GM12865 (cell line): ENCODE measurements at regions not wholly inside any gene's neighbourhood (a gene's known extent, or its start where the extent isn't known, plus 50 kb on each side); places are given as distances from the start of the nearest gene placed in this dataset.

Source experiments
- DNase-seq: peaks from one replicate; pipeline ENCODE4 v3.0.0; 2010; ENCODE audit warnings: low read depth
- H3K4me3 ChIP-seq: 2 replicates; pipeline ENCODE4 v1.5.1; 2011; ENCODE audit warnings: mild to moderate bottlenecking, low read depth, low read length, control low read depth
- TF ChIP-seq, protein P1 (sequence below): IDR thresholded peaks from 2 replicates; pipeline ENCODE4 v1.5.1; 2011; ENCODE audit warnings: low read length, control low read depth, low read depth, inconsistent platforms; ENCODE audit not compliant: insufficient read depth; ENCODE audit errors: missing control alignments

DNA sequence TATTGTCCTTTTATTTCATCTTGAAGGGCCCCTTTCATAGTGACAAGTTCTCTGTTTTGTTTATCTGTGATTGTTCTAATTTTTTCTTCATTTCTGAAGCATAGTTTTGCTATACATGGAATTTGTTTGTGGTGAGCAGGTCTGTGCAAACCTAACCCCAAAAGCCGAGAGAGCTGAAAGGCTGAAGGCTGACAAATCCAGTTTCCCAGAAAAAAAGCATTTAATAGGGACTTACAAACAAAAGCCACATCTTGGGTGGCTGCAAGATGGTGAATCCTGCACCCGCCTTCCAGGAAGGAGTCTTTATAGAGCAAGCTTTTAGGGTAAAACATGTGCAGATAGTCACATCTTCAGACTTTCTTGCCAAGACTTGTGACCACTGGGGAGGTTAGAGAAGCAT is 473.4 kb upstream of the TRIB2 start:
- H3K4me3 ChIP-seq, result no peak overlapping the region
- TF ChIP-seq, protein P1, sequence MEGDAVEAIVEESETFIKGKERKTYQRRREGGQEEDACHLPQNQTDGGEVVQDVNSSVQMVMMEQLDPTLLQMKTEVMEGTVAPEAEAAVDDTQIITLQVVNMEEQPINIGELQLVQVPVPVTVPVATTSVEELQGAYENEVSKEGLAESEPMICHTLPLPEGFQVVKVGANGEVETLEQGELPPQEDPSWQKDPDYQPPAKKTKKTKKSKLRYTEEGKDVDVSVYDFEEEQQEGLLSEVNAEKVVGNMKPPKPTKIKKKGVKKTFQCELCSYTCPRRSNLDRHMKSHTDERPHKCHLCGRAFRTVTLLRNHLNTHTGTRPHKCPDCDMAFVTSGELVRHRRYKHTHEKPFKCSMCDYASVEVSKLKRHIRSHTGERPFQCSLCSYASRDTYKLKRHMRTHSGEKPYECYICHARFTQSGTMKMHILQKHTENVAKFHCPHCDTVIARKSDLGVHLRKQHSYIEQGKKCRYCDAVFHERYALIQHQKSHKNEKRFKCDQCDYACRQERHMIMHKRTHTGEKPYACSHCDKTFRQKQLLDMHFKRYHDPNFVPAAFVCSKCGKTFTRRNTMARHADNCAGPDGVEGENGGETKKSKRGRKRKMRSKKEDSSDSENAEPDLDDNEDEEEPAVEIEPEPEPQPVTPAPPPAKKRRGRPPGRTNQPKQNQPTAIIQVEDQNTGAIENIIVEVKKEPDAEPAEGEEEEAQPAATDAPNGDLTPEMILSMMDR, result no peak
- no peak for DNase-seq

- TF ChIP-seq, protein P1, result no peak
- DNase-seq, result no peak
- H3K4me3 ChIP-seq, result no peak overlapping the region
These were observed 472.7 kb upstream of the TRIB2 start for GRCh38 chr2:12244070-12244469.

DNA sequence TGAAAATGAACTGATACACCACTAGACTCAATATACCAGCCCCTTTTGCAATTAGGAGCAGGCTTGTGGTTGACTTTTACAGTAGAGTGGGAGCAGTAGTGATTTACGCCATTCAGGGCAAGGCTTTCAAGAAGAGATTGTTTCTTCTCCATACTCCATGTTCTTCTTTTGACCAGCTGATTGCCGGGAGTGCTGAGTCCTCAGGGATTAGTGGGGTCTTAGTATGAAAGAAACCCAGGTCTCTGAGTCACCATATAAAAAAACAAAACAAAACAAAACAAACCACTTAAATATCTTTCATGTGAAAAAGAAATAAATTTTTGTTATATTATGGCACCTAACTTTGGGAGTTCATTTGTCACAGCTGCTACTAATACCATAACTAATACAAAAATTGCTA is 465.6 kb upstream of the TRIB2 start:
- H3K4me3 ChIP-seq, result no peak overlapping the region
- TF ChIP-seq, protein P1, result no peak
- no peak for DNase-seq

DNA sequence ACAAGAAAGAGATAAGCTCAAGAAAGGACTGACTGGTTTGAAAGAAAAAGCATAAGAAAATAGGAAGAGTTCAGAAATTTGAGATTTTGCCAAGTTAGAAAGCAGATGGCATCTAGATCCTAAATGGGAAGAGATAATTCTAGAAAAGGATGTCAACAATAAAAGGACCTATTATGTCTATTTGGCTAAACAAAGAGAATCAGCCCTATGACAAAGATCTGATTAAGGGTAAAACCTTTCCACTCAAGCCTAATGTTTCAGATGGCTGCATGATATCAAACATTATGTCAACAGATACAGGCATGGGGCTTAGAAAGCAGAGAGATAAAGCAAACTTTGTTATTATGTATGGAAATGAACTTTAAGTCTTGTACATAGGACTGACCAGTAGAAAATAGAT is 465.0 kb upstream of the TRIB2 start:
- DNase-seq, result no peak
- TF ChIP-seq, protein P1, result no peak
- H3K4me3 ChIP-seq, result no peak overlapping the region

DNA sequence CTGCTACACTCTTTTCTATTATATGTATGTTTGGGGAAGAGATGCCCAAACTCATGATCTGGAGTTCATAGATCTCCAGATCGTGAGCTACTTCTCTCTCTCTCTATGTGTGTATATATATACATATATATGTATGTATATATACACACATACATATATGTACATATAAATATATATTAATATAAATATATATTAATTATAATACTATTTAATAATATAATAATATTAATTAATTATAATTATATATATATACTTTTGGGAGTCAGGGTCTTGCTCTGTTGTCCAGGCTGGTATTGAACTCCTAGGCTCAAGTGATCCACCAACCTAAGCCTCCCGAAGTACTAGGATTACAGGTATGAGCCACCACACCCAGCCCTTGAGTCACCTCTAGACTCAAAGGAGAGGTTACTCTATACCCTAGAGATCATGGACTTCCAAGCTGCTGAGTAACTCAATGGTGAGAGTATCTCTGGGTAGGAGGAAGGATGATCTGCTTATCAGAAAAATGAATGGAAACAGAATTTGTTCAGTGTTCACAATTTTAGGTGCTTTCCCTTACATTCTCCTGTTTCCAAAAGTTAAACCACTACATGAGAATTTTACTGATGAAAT is 463.5 kb upstream of the TRIB2 start:
- TF ChIP-seq, protein P1, result no peak
- no peak for DNase-seq
- H3K4me3 ChIP-seq, result no peak overlapping the region

GRCh38 chr2:12254280-12254860 is 462.4 kb upstream of the TRIB2 start:
- no peak for DNase-seq
- H3K4me3 ChIP-seq, result no peak overlapping the region
- TF ChIP-seq, protein P1, result no peak

DNA sequence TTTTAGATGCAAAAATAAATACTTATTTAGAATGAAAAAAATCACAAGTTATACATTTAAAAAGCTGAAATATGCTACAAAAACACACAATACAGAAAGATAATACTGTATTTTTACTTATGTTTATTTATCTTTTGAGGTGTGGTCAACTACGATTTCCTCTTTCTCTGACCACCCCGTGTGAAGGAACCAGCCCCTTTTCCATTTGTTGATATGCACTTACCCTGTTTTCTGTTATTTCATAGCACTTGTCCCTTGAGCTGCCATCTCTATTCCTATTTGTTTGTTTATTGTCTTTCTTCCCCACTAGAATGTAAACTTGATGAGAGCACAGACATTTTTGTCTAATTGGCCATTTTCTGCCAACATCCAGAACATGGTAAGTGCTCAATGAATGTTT is 460.5 kb upstream of the TRIB2 start:
- no peak for DNase-seq
- H3K4me3 ChIP-seq, result no peak overlapping the region
- TF ChIP-seq, protein P1, result no peak
